Spleen (tissue), 11 donors: ENCODE measurements at regions not wholly inside any gene's neighbourhood (a gene's known extent, or its start where the extent isn't known, plus 50 kb on each side); places are given as distances from the start of the nearest gene placed in this dataset.

Experiments used
- DNase-seq: peaks from one replicate; pipeline ENCODE4 v3.0.0-alpha.2; 2020
- H3K27ac ChIP-seq, 8 donors: fragments of 200-600 bp; sonication (generic) in 7 of 8; 1 replicate in 4 of 8; 2 replicates in 4 of 8; pipeline versions ENCODE4 v1.5.0 to v1.8.0; 2016 to 2021; ENCODE audit warnings: inconsistent platforms in 4 of 8, mild to moderate bottlenecking in 4 of 8, moderate library complexity in 1 of 8
- H3K27me3 ChIP-seq, 7 donors: fragments of 200-600 bp; sonication (generic) in 6 of 7; replicated peaks in 1 of 7; 1 replicate in 4 of 7; 2 replicates in 3 of 7; pipeline versions ENCODE4 v1.5.0 to v1.8.0; 2016 to 2021; ENCODE audit warnings: inconsistent platforms in 3 of 7, mild to moderate bottlenecking in 1 of 7
- H3K36me3 ChIP-seq, 6 donors: fragments of 200-600 bp; sonication (generic) in 5 of 6; 1 replicate in 4 of 6; 2 replicates in 2 of 6; pipeline versions ENCODE4 v1.5.0 to v1.8.0; 2016 to 2021; ENCODE audit warnings: inconsistent platforms in 2 of 6
- H3K4me1 ChIP-seq, 6 donors: fragments of 200-600 bp; sonication (generic) in 5 of 6; 1 replicate in 3 of 6; 2 replicates in 3 of 6; pipeline versions ENCODE4 v1.5.0 to v1.8.0; 2016 to 2021; ENCODE audit warnings: inconsistent platforms in 3 of 6
- H3K4me3 ChIP-seq, 8 donors: fragments of 200-600 bp; sonication (generic) in 7 of 8; 1 replicate in 4 of 8; 2 replicates in 4 of 8; pipeline versions ENCODE4 v1.5.0 to v1.8.0; 2016 to 2021; ENCODE audit warnings: inconsistent platforms in 4 of 8, mild to moderate bottlenecking in 4 of 8, moderate library complexity in 2 of 8
- H3K9me3 ChIP-seq, 8 donors: fragments of 200-600 bp; sonication (generic) in 7 of 8; 1 replicate in 4 of 8; 2 replicates in 4 of 8; pipeline versions ENCODE4 v1.5.0 to v1.8.0; 2016 to 2021; ENCODE audit warnings: inconsistent platforms in 4 of 8
- POLR2A ChIP-seq, 3 donors: fragments of 450-650 bp; IDR thresholded peaks; one replicate each; pipeline ENCODE4 v1.5.1; 2017; ENCODE audit warnings: antibody characterized with exemption in 3 of 3, mild to moderate bottlenecking in 1 of 3
- POLR2AphosphoS5 ChIP-seq, 3 donors: sonication (generic); formaldehyde crosslinking; IDR thresholded peaks; one replicate each; pipeline ENCODE4 v1.5.1; 2017; ENCODE audit warnings: antibody characterized with exemption in 3 of 3
- WGBS, 5 donors: extraction: QIAGEN DNeasy Blood & Tissue Kit in 3 of 5; methylation state at CpG; one replicate each; pipeline versions ENCODE4 v1.1.5 to v1.1.7; 2013 to 2018; 5-methylcytosine and 5-hydroxymethylcytosine counted together
- intact Hi-C: fragments of 100-400 bp; cut with DNase I; formaldehyde crosslinking; loops from one replicate; pipeline ENCODE4 v1.15.0; 2023; ENCODE audit warnings: low total_unique reads
- TF ChIP-seq, protein P1 (sequence below), 11 experiments: fragments of 200-600 bp in 7 of 11; fragments of 450-650 bp in 4 of 11; sonication (generic) in 4 of 11; IDR thresholded peaks in 8 of 11; conservative IDR thresholded peaks in 3 of 11; 1 replicate in 7 of 11; 2 replicates in 4 of 11; pipeline versions ENCODE4 v1.4.0 to v1.8.0; 2016 to 2021; ENCODE audit warnings: antibody characterized with exemption in 11 of 11, inconsistent platforms in 4 of 11, mild to moderate bottlenecking in 1 of 11
- donor health status: healthy with polysubstance abuse.
- donor health status: DM: no; HTN: no; CAD: no; lungs with moderate emphysema.
- donor health status: DM: no; HTN: no; CAD: no.
- donor health status: Bipolar disorder and iron deficiency.
- donor health status: healthy.
- donor health status: DM: no; HTN: no; CAD: no.
- donor health status: DM: yes; HTN: yes; CAD: no.

DNA sequence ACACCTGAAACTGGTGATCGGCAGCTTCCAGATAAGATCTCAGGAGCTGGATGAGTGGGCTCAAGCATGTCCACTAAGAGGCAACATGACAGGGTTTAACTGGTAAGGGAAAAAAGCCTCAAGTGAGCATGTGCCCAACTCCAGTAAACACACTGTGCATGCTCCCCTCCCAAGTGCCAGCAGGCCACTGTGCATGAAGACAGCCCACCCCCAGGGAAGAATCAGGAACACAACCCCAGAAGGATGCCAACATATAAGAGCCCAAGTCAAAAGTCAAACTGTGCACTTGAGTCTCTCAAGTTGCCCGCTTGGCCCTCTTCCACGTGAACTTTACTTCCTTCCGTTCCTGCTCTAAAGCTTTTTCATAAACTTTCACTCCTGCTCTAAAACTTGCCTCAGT is 311.3 kb upstream of the PRKD1 start:
- 71 to 80% (median 79%) methylated on average over 4 of the region's 4 CpGs for WGBS, 5 donors

DNA sequence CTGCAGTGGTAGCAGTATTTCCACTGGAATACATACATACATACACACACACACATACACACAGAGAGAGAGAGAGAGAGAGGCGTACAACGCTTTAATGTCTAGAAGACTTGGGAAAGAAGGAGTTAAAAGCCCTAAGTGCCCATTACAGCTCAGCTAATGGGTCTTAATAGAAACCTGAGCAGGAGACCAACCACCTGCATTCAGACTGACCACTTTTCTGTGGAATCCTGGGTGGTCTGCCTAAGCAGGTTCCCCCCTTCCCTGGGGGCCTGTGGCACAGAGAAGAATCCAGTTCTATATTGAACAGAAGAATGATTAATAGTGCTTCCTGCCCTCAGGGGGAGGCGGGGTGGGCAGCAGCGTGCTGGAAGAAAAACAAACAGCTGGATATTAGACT is 312.4 kb upstream of the PRKD1 start:
- no peak for TF ChIP-seq POLR2A (IDR thresholded peaks at IDR 0.05)
- TF ChIP-seq POLR2AphosphoS5 (IDR thresholded peaks at IDR 0.05) = no peak
- TF ChIP-seq, protein P1, sequence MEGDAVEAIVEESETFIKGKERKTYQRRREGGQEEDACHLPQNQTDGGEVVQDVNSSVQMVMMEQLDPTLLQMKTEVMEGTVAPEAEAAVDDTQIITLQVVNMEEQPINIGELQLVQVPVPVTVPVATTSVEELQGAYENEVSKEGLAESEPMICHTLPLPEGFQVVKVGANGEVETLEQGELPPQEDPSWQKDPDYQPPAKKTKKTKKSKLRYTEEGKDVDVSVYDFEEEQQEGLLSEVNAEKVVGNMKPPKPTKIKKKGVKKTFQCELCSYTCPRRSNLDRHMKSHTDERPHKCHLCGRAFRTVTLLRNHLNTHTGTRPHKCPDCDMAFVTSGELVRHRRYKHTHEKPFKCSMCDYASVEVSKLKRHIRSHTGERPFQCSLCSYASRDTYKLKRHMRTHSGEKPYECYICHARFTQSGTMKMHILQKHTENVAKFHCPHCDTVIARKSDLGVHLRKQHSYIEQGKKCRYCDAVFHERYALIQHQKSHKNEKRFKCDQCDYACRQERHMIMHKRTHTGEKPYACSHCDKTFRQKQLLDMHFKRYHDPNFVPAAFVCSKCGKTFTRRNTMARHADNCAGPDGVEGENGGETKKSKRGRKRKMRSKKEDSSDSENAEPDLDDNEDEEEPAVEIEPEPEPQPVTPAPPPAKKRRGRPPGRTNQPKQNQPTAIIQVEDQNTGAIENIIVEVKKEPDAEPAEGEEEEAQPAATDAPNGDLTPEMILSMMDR (IDR thresholded peaks at IDR 0.05 in 8 of 11, conservative IDR thresholded peaks at IDR 0.05 in 3 of 11) = no peak
- intact Hi-C loops = no loop called here
- Histone ChIP-seq H3K4me3 (no peak overlapping the region), H3K9me3 (no peaks in the 10 kb centered on the region), H3K4me1 (no peaks in the 10 kb centered on the region), H3K27ac (no peak overlapping the region), H3K36me3 (no peaks in the 10 kb centered on the region), H3K27me3 (no peaks in the 10 kb centered on the region)
- DNase-seq = no peak
- 53 to 66% (median 58%) methylated on average over 4 of the region's 4 CpGs for WGBS, 5 donors

More for the DNA sequence above, 311.3 kb upstream of the PRKD1 start:
- DNase-seq = no peak
- H3K27me3 ChIP-seq = no peaks in the 10 kb centered on the region
- H3K4me3 ChIP-seq = no peak overlapping the region
- TF ChIP-seq POLR2A (IDR thresholded peaks at IDR 0.05) (no peak), POLR2AphosphoS5 (IDR thresholded peaks at IDR 0.05) (no peak)
- TF ChIP-seq, protein P1 (IDR thresholded peaks at IDR 0.05 in 8 of 11, conservative IDR thresholded peaks at IDR 0.05 in 3 of 11) = no peak
- no peak overlapping the region for H3K27ac ChIP-seq
- no peaks in the 10 kb centered on the region for H3K4me1 ChIP-seq
- intact Hi-C loops = no loop called here
- H3K36me3 ChIP-seq = no peaks in the 10 kb centered on the region
- H3K9me3 ChIP-seq = no peaks in the 10 kb centered on the region

DNA sequence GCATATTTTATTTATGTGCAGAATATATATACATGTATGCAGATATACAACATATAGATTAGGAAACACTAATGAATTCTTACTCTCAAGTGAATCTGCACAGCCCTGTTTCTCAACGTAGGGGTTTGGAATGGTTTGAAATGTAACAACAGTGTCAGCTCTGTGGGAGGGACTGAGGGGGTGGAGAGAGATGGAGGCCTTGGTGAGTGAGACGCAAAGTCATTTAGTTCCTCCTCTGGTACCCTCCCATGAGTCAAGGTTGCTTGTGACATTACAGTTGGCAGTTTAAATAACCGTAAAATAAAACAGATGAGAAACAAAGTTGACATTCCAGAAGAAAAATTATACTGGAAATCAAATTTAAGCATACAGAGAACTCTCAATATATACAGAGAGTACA is 313.0 kb upstream of the PRKD1 start:
- Histone ChIP-seq H3K9me3 (no peaks in the 10 kb centered on the region), H3K27ac (no peak overlapping the region), H3K4me1 (no peaks in the 10 kb centered on the region), H3K4me3 (no peak overlapping the region), H3K27me3 (no peaks in the 10 kb centered on the region), H3K36me3 (no peaks in the 10 kb centered on the region)
- no peak for TF ChIP-seq POLR2AphosphoS5 (IDR thresholded peaks at IDR 0.05)
- TF ChIP-seq, protein P1 (IDR thresholded peaks at IDR 0.05 in 8 of 11, conservative IDR thresholded peaks at IDR 0.05 in 3 of 11) = no peak
- no peak for TF ChIP-seq POLR2A (IDR thresholded peaks at IDR 0.05)
- no peak for DNase-seq
- 48 to 72% (median 60%) methylated on average over 3 of the region's 3 CpGs for WGBS, 5 donors
- intact Hi-C loops = no loop called here

DNA sequence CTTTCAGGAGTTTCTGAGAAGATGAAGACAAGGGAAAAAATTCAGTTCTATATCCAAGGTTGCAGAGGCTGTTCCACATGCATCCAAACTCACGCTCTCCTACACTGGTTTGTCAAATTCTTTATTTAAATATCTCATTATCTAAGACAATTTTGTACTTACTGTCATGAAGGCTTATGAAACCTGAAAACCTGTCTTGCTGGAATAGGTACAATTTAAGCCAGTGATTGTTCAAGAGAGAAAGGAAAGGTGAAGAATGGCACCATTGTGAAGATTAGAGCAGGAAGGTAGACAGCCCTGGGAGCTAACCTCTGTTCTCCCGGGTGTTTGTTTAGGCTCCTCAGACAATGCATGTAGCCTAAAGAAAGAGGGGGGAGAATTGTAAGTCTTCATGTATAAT is 315.1 kb upstream of the PRKD1 start:
- intact Hi-C loops = no loop called here
- WGBS, 5 donors = 55 to 74% (median 63%) methylated on average over 2 of the region's 2 CpGs
- no peak overlapping the region for H3K27ac ChIP-seq
- no peaks in the 10 kb centered on the region for H3K9me3 ChIP-seq
- no peaks in the 10 kb centered on the region for H3K4me1 ChIP-seq
- H3K36me3 ChIP-seq = no peaks in the 10 kb centered on the region
- H3K4me3 ChIP-seq = no peak overlapping the region
- no peak for DNase-seq
- H3K27me3 ChIP-seq = no peaks in the 10 kb centered on the region
- no peak for TF ChIP-seq POLR2AphosphoS5 (IDR thresholded peaks at IDR 0.05)
- TF ChIP-seq, protein P1 (IDR thresholded peaks at IDR 0.05 in 8 of 11, conservative IDR thresholded peaks at IDR 0.05 in 3 of 11) = no peak
- TF ChIP-seq POLR2A (IDR thresholded peaks at IDR 0.05) = no peak
